ENCODE measurements at regions not wholly inside any gene's neighbourhood (a gene's known extent, or its start where the extent isn't known, plus 50 kb on each side); places are given as distances from the start of the nearest gene placed in this dataset.

DNA sequence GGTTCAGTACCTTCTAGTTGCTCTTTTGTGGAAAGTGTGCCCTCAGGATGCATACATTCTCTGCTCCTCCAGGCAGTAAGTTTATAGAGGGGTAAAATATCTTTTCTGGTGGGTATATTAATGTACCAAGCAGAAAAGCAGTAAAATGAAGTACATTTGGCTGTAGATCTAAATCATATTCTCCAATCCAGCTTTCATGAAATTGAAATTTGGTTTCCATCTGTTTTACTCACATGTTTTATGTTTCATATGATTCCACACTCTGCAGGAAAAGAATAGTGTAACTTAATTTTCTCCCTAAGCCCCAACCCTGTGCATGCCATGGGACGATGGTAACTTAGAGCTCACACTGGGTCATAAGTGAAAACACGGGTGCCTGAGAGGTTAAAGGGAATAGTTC lies 172.3 kb downstream of the AKAIN1 start:
- TF ChIP-seq, protein P1, sequence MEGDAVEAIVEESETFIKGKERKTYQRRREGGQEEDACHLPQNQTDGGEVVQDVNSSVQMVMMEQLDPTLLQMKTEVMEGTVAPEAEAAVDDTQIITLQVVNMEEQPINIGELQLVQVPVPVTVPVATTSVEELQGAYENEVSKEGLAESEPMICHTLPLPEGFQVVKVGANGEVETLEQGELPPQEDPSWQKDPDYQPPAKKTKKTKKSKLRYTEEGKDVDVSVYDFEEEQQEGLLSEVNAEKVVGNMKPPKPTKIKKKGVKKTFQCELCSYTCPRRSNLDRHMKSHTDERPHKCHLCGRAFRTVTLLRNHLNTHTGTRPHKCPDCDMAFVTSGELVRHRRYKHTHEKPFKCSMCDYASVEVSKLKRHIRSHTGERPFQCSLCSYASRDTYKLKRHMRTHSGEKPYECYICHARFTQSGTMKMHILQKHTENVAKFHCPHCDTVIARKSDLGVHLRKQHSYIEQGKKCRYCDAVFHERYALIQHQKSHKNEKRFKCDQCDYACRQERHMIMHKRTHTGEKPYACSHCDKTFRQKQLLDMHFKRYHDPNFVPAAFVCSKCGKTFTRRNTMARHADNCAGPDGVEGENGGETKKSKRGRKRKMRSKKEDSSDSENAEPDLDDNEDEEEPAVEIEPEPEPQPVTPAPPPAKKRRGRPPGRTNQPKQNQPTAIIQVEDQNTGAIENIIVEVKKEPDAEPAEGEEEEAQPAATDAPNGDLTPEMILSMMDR (IDR thresholded peaks at IDR 0.05) = no peak
- no peak for TF ChIP-seq POLR2A (IDR thresholded peaks at IDR 0.05; ENCODE audit: low read depth)
